ENCODE measurements at regions not wholly inside any gene's neighbourhood (a gene's known extent, or its start where the extent isn't known, plus 50 kb on each side); places are given as distances from the start of the nearest gene placed in this dataset.

- no peak for DNase-seq
Observed at GRCh38 chr18:42187611-42188380, 232.8 kb downstream of the PIK3C3 start.

- no peak for DNase-seq
Observed at GRCh38 chr18:42190643-42191042, 235.6 kb downstream of the PIK3C3 start.

- no peak for DNase-seq
Observed at GRCh38 chr18:42192251-42193248, 237.5 kb downstream of the PIK3C3 start.

- DNase-seq: no peak
Observed at GRCh38 chr18:42196651-42197050, 241.6 kb downstream of the PIK3C3 start.

- no peak for DNase-seq
Observed at GRCh38 chr18:42201137-42201536, 246.1 kb downstream of the PIK3C3 start.

GRCh38 chr18:42211201-42211600 is 256.2 kb downstream of the PIK3C3 start:
- no peak for DNase-seq

- DNase-seq: no peak
Observed at GRCh38 chr18:42222557-42222956, 267.5 kb downstream of the PIK3C3 start.

GRCh38 chr18:42228581-42228980 is 273.5 kb downstream of the PIK3C3 start:
- DNase-seq: no peak

GRCh38 chr18:42229211-42230210 is 274.5 kb downstream of the PIK3C3 start:
- no peak for DNase-seq

GRCh38 chr18:42230636-42231035 is 275.6 kb downstream of the PIK3C3 start:
- no peak for DNase-seq

- DNase-seq: no peak
Observed at GRCh38 chr18:42231284-42231683, 276.2 kb downstream of the PIK3C3 start.

- no peak for DNase-seq
Observed at GRCh38 chr18:42231796-42232195, 276.8 kb downstream of the PIK3C3 start.

- no peak for DNase-seq
Observed at GRCh38 chr18:42233908-42234307, 278.9 kb downstream of the PIK3C3 start.

GRCh38 chr18:42242758-42243157 is 287.7 kb downstream of the PIK3C3 start:
- DNase-seq: no peak

- DNase-seq: no peak
Observed at GRCh38 chr18:42245137-42245536, 290.1 kb downstream of the PIK3C3 start.

GRCh38 chr18:42255908-42256765 is 301.1 kb downstream of the PIK3C3 start:
- no peak for DNase-seq

GRCh38 chr18:42258301-42258965 is 303.4 kb downstream of the PIK3C3 start:
- DNase-seq: no peak

- DNase-seq: no peak
Observed at GRCh38 chr18:42261731-42262130, 306.7 kb downstream of the PIK3C3 start.

- DNase-seq: no peak
Observed at GRCh38 chr18:42264497-42264896, 309.5 kb downstream of the PIK3C3 start.

GRCh38 chr18:42268186-42268725 is 313.2 kb downstream of the PIK3C3 start:
- DNase-seq: no peak

GRCh38 chr18:42268798-42269197 is 313.8 kb downstream of the PIK3C3 start:
- no peak for DNase-seq
